ENCODE measurements at regions not wholly inside any gene's neighbourhood (a gene's known extent, or its start where the extent isn't known, plus 50 kb on each side); places are given as distances from the start of the nearest gene placed in this dataset.

- ChIA-PET CTCF (interaction anchor here (0.7 to 5.0 kb wide), 5 partner anchors 25 to 400 kb away, joined by 3 to 30 read pairs (median 8); no protein-coding TSS in a partner anchor), POLR2A (no interaction called here)
- no peaks in the 10 kb centered on the region for H4K20me1 ChIP-seq (ENCODE audit: insufficient read depth)
- peaks cover 0 to 10% of the 10 kb centered on the region in 2 experiments; a peak in 2 of 4 replicates for H3K4me1 ChIP-seq (ENCODE audit: control insufficient read depth in 1 of 2, insufficient read depth in 2 of 2, low read depth in 1 of 2, low read length in 1 of 2)
- H3K36me3 ChIP-seq (replicated peaks in 1 of 2; ENCODE audit: control insufficient read depth in 1 of 2, insufficient read depth in 2 of 2, low read length in 1 of 2), result no peaks in the 10 kb centered on the region
- 48% methylated on average over 4 of the region's 4 CpGs for WGBS (ENCODE audit: low lambda C conversion rate)
- peak overlapping the region; percentile 16 to 76; a peak in 3 of 4 replicates for H3K27ac ChIP-seq (ENCODE audit: low read depth in 2 of 2, low read length in 1 of 2)
- 0 out of 2 replicates have a peak, but pooled peaks cover 3% of the 10 kb centered on the region for H3K9me2 ChIP-seq
- no peaks in the 10 kb centered on the region for H3K27me3 ChIP-seq (ENCODE audit: insufficient read depth)
- H3K9ac ChIP-seq, result no peak overlapping the region; the same call in 1 of the 2 replicates
- H3K79me2 ChIP-seq (ENCODE audit: insufficient read depth), result no peaks in the 10 kb centered on the region
- DNase-seq, result no peak
- no peak for TF ChIP-seq GABPA (IDR thresholded peaks at IDR 0.05; ENCODE audit: low read depth)
- TF ChIP-seq RXRA (IDR thresholded peaks at IDR 0.05; ENCODE audit: borderline replicate concordance, low read depth), result no peak
- TF ChIP-seq NFIC (IDR thresholded peaks at IDR 0.05; ENCODE audit: borderline replicate concordance), result peak; percentile 80
- no peak for TF ChIP-seq SMC3 (IDR thresholded peaks at IDR 0.05; ENCODE audit: low read depth, low read length)
- peak; percentile 68 for TF ChIP-seq TCF12 (IDR thresholded peaks at IDR 0.05)
- no peak for TF ChIP-seq REST (IDR thresholded peaks at IDR 0.05; ENCODE audit: low read depth, low read length)
- no peak for TF ChIP-seq NRF1 (IDR thresholded peaks at IDR 0.05; ENCODE audit: low read depth, low read length)
- no peak for TF ChIP-seq RAD21 (IDR thresholded peaks at IDR 0.05; ENCODE audit: low read length)
- peak; percentile 72; the same call in 1 of the 2 replicates for TF ChIP-seq TEAD4 (IDR thresholded peaks at IDR 0.05; ENCODE audit: borderline replicate concordance, insufficient read depth)
- peak; percentile 48; the same call in 1 of the 2 replicates for TF ChIP-seq JUND (IDR thresholded peaks at IDR 0.05)
- no peak for TF ChIP-seq CHD2 (IDR thresholded peaks at IDR 0.05; ENCODE audit: low read length, partially characterized antibody)
- TF ChIP-seq, protein P1, sequence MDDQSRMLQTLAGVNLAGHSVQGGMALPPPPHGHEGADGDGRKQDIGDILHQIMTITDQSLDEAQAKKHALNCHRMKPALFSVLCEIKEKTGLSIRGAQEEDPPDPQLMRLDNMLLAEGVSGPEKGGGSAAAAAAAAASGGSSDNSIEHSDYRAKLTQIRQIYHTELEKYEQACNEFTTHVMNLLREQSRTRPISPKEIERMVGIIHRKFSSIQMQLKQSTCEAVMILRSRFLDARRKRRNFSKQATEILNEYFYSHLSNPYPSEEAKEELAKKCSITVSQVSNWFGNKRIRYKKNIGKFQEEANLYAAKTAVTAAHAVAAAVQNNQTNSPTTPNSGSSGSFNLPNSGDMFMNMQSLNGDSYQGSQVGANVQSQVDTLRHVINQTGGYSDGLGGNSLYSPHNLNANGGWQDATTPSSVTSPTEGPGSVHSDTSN (IDR thresholded peaks at IDR 0.05), result peak; percentile 80
- TF ChIP-seq FOSL2 (IDR thresholded peaks at IDR 0.05; ENCODE audit: borderline replicate concordance, low read depth), result peak; percentile 26; the same call in 1 of the 2 replicates
- no peak for TF ChIP-seq EZH2phosphoT487 (IDR thresholded peaks at IDR 0.05; ENCODE audit: borderline replicate concordance, low read depth)
- TF ChIP-seq, protein P2, sequence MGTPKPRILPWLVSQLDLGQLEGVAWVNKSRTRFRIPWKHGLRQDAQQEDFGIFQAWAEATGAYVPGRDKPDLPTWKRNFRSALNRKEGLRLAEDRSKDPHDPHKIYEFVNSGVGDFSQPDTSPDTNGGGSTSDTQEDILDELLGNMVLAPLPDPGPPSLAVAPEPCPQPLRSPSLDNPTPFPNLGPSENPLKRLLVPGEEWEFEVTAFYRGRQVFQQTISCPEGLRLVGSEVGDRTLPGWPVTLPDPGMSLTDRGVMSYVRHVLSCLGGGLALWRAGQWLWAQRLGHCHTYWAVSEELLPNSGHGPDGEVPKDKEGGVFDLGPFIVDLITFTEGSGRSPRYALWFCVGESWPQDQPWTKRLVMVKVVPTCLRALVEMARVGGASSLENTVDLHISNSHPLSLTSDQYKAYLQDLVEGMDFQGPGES (IDR thresholded peaks at IDR 0.05; ENCODE audit: low read depth, low read length), result no peak
- no peak for TF ChIP-seq RFX5 (IDR thresholded peaks at IDR 0.05; ENCODE audit: low read length)
- TF ChIP-seq EP300 (IDR thresholded peaks at IDR 0.05; ENCODE audit: borderline replicate concordance in 1 of 2, low read depth in 1 of 2, low read length in 1 of 2), result peak in 1 of 2 experiments; percentile 67; a peak in 1 of 4 replicates
- TF ChIP-seq FOXM1 (IDR thresholded peaks at IDR 0.05; ENCODE audit: low read depth), result no peak
- no peak for TF ChIP-seq YY1 (IDR thresholded peaks at IDR 0.05; ENCODE audit: low read depth)
- H3K4me2 ChIP-seq, result no peak overlapping the region; the same call in 1 of the 2 replicates
- H3F3A ChIP-seq (replicated peaks; ENCODE audit: insufficient read depth), result peaks cover 10% of the 10 kb centered on the region
- no peak overlapping the region for H3K4me3 ChIP-seq (ENCODE audit: low read depth in 2 of 2, low read length in 1 of 2)
- peak overlapping the region; percentile 10; the same call in 1 of the 2 replicates for H2AFZ ChIP-seq (ENCODE audit: low read depth)
- H3K9me3 ChIP-seq, result no peaks in the 10 kb centered on the region
Observed at GRCh38 chr15:68524753-68525584, 53.8 kb upstream of the CORO2B start.

Data from SK-N-SH (cell line).